ENCODE measurements at regions not wholly inside any gene's neighbourhood (a gene's known extent, or its start where the extent isn't known, plus 50 kb on each side); places are given as distances from the start of the nearest gene placed in this dataset.

- TF ChIP-seq EZH2 (IDR thresholded peaks at IDR 0.05; ENCODE audit: low read length, unreplicated experiment) (no peak), EZH2phosphoT487 (IDR thresholded peaks at IDR 0.05; ENCODE audit: borderline replicate concordance, low read length) (no peak)
- TF ChIP-seq, protein P1, sequence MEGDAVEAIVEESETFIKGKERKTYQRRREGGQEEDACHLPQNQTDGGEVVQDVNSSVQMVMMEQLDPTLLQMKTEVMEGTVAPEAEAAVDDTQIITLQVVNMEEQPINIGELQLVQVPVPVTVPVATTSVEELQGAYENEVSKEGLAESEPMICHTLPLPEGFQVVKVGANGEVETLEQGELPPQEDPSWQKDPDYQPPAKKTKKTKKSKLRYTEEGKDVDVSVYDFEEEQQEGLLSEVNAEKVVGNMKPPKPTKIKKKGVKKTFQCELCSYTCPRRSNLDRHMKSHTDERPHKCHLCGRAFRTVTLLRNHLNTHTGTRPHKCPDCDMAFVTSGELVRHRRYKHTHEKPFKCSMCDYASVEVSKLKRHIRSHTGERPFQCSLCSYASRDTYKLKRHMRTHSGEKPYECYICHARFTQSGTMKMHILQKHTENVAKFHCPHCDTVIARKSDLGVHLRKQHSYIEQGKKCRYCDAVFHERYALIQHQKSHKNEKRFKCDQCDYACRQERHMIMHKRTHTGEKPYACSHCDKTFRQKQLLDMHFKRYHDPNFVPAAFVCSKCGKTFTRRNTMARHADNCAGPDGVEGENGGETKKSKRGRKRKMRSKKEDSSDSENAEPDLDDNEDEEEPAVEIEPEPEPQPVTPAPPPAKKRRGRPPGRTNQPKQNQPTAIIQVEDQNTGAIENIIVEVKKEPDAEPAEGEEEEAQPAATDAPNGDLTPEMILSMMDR (conservative IDR thresholded peaks at IDR 0.05; ENCODE audit: low read depth, low read length): no peak
Measured at GRCh38 chr1:5744341-5744740, 247.9 kb downstream of the NPHP4 start.
